ENCODE measurements at regions not wholly inside any gene's neighbourhood (a gene's known extent, or its start where the extent isn't known, plus 50 kb on each side); places are given as distances from the start of the nearest gene placed in this dataset.

DNA sequence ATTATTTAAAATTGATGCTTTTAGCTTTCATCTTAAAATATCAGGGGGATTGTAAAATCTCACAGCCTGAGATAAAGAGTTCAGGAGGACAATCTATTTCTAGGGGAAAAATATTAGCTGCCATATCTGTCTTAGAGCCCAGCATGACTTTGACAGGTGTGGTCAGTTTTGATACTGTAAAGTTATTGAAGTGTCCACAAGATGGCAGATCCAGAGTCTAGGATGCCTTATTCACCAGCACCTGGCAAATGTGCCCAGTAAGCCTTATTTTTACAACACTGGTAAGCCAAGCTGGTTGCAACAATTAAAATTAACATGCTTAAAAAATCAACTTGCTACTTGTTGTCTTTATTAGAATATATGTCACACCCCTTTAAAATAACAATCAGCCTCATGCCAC is 579.3 kb downstream of the SH2D4B start:
- TF ChIP-seq POLR2A (IDR thresholded peaks at IDR 0.05) = no peak
- TF ChIP-seq, protein P1, sequence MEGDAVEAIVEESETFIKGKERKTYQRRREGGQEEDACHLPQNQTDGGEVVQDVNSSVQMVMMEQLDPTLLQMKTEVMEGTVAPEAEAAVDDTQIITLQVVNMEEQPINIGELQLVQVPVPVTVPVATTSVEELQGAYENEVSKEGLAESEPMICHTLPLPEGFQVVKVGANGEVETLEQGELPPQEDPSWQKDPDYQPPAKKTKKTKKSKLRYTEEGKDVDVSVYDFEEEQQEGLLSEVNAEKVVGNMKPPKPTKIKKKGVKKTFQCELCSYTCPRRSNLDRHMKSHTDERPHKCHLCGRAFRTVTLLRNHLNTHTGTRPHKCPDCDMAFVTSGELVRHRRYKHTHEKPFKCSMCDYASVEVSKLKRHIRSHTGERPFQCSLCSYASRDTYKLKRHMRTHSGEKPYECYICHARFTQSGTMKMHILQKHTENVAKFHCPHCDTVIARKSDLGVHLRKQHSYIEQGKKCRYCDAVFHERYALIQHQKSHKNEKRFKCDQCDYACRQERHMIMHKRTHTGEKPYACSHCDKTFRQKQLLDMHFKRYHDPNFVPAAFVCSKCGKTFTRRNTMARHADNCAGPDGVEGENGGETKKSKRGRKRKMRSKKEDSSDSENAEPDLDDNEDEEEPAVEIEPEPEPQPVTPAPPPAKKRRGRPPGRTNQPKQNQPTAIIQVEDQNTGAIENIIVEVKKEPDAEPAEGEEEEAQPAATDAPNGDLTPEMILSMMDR (IDR thresholded peaks at IDR 0.05) = no peak

Data from breast epithelium (tissue), 3 donors.